Breast epithelium (tissue), 4 donors: ENCODE measurements at regions not wholly inside any gene's neighbourhood (a gene's known extent, or its start where the extent isn't known, plus 50 kb on each side); places are given as distances from the start of the nearest gene placed in this dataset.

Experiments used
- DNase-seq, 2 donors: peaks; one replicate each; pipeline ENCODE4 v3.0.0-alpha.2; 2019; ENCODE audit warnings: low spot score in 2 of 2
- H3K27ac ChIP-seq, 2 donors: fragments of 200-600 bp; sonication (generic) in 1 of 2; one replicate each; pipeline ENCODE4 v1.5.1; 2016 to 2019; ENCODE audit warnings: mild to moderate bottlenecking in 1 of 2
- H3K27me3 ChIP-seq, 2 donors: fragments of 200-600 bp; sonication (generic) in 1 of 2; one replicate each; pipeline versions ENCODE4 v1.5.1 to v1.6.0; 2017 to 2019; ENCODE audit warnings: control low read depth in 1 of 2, mild to moderate bottlenecking in 1 of 2
- H3K36me3 ChIP-seq: fragments of 200-600 bp; one replicate; pipeline ENCODE4 v1.5.1; 2019
- H3K4me1 ChIP-seq, 2 donors: fragments of 200-600 bp; sonication (generic); one replicate each; pipeline ENCODE4 v1.5.1; 2016 to 2019; ENCODE audit warnings: control low read depth in 1 of 2
- H3K4me3 ChIP-seq, 3 donors: fragments of 200-600 bp; sonication (generic); 1 replicate in 2 of 3; 2 replicates in 1 of 3; pipeline ENCODE4 v1.5.1; 2016 to 2019; ENCODE audit warnings: mild to moderate bottlenecking in 3 of 3, moderate library complexity in 2 of 3
- H3K9me3 ChIP-seq, 2 donors: fragments of 200-600 bp; sonication (generic) in 1 of 2; one replicate each; pipeline ENCODE4 v1.5.1; 2016 to 2019; ENCODE audit warnings: control low read depth in 1 of 2
- CTCF ChIP-seq, 3 donors: fragments of 450-650 bp; IDR thresholded peaks; one replicate each; pipeline ENCODE4 v1.5.1; 2016 to 2017; ENCODE audit warnings: antibody characterized with exemption in 3 of 3, mild to moderate bottlenecking in 3 of 3, moderate library complexity in 3 of 3
- POLR2A ChIP-seq: fragments of 450-650 bp; IDR thresholded peaks from one replicate; pipeline ENCODE4 v1.6.1; 2016; ENCODE audit warnings: antibody characterized with exemption, mild to moderate bottlenecking, moderate library complexity
- POLR2AphosphoS5 ChIP-seq, 3 donors: sonication (generic); formaldehyde crosslinking; IDR thresholded peaks; one replicate each; pipeline ENCODE4 v1.6.1; 2017; ENCODE audit warnings: antibody characterized with exemption in 3 of 3
- intact Hi-C: fragments of 100-400 bp; cut with DNase I; formaldehyde crosslinking; loops from one replicate; pipeline ENCODE4 v1.15.1; 2023; ENCODE audit warnings: low total_unique reads

DNA sequence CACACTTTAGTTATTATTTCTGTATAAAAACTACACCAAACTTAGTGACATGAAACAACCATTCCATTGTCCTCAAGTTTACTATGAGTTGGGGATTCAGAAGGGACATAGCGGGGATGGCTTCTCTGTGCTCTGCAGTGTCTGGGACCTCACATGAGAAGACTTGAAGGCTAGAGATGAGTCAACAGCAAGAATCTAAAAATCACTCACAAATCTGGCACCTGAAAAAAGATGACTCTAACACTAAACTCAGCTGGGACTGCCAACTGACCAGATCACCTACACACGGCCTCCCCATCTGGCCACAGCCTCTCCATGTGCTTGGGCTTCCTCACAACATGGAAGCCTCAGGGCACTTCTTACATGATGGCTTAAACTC is 63.0 kb upstream of the EYA2 start:
- no peaks in the 10 kb centered on the region for H3K9me3 ChIP-seq
- no peak overlapping the region for H3K4me3 ChIP-seq
- no peaks in the 10 kb centered on the region for H3K4me1 ChIP-seq
- no peak for DNase-seq
- intact Hi-C loops = no loop called here
- H3K27me3 ChIP-seq = no peaks in the 10 kb centered on the region
- H3K27ac ChIP-seq = no peak overlapping the region
- H3K36me3 ChIP-seq = no peaks in the 10 kb centered on the region
- TF ChIP-seq POLR2AphosphoS5 (IDR thresholded peaks at IDR 0.05) = no peak
- TF ChIP-seq POLR2A = no peak
- TF ChIP-seq CTCF (IDR thresholded peaks at IDR 0.05) = no peak

- Histone ChIP-seq H3K4me3 (no peak overlapping the region), H3K9me3 (no peaks in the 10 kb centered on the region), H3K27me3 (no peaks in the 10 kb centered on the region), H3K27ac (no peak overlapping the region), H3K4me1 (no peaks in the 10 kb centered on the region), H3K36me3 (no peaks in the 10 kb centered on the region)
- DNase-seq = no peak
- no peak for TF ChIP-seq CTCF (IDR thresholded peaks at IDR 0.05)
- no peak for TF ChIP-seq POLR2AphosphoS5 (IDR thresholded peaks at IDR 0.05)
- TF ChIP-seq POLR2A = no peak
- intact Hi-C loops = no loop called here
These were observed 62.1 kb upstream of the EYA2 start for GRCh38 chr20:46832555-46832954.

DNA sequence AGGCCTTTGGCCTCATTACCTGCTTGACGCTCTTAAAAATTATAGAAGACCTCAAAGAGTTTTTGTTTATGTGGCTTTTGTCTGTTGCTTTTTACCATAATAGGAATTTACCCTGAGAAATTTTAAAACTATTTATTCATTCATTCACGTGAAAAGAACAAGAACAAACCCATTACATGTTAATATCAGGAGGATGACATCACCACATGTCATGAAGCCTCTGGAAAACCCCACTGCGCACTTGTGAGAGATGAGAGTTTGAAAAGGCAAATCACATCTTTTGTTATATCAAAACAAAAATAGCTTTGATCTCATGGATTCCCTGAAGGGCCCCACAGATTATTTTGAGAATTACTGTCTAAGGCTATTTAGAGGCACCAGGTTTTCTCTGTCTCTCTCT is 61.3 kb upstream of the EYA2 start:
- DNase-seq = no peak
- Histone ChIP-seq H3K27me3 (no peaks in the 10 kb centered on the region), H3K27ac (no peak overlapping the region), H3K36me3 (no peaks in the 10 kb centered on the region), H3K4me1 (no peaks in the 10 kb centered on the region), H3K9me3 (no peaks in the 10 kb centered on the region), H3K4me3 (no peak overlapping the region)
- intact Hi-C loops = no loop called here
- TF ChIP-seq POLR2AphosphoS5 (IDR thresholded peaks at IDR 0.05) = no peak
- no peak for TF ChIP-seq CTCF (IDR thresholded peaks at IDR 0.05)
- no peak for TF ChIP-seq POLR2A

- intact Hi-C loops = no loop called here
These were observed 59.2 kb upstream of the EYA2 start for GRCh38 chr20:46835418-46835817.

GRCh38 chr20:46837083-46837482 is 57.6 kb upstream of the EYA2 start:
- Histone ChIP-seq H3K9me3 (no peaks in the 10 kb centered on the region), H3K36me3 (no peaks in the 10 kb centered on the region), H3K27me3 (no peaks in the 10 kb centered on the region), H3K4me1 (no peaks in the 10 kb centered on the region), H3K27ac (no peak overlapping the region), H3K4me3 (no peak overlapping the region)
- DNase-seq = no peak
- TF ChIP-seq POLR2AphosphoS5 (IDR thresholded peaks at IDR 0.05) = no peak
- no peak for TF ChIP-seq POLR2A
- TF ChIP-seq CTCF (IDR thresholded peaks at IDR 0.05) = no peak
- intact Hi-C loops = no loop called here

More at GRCh38 chr20:46835418-46835817, 59.2 kb upstream of the EYA2 start:
- no peak for DNase-seq
- H3K27me3 ChIP-seq = no peaks in the 10 kb centered on the region
- TF ChIP-seq CTCF (IDR thresholded peaks at IDR 0.05) = no peak
- no peak overlapping the region for H3K4me3 ChIP-seq
- no peaks in the 10 kb centered on the region for H3K4me1 ChIP-seq
- no peak overlapping the region for H3K27ac ChIP-seq
- H3K36me3 ChIP-seq = no peaks in the 10 kb centered on the region
- no peaks in the 10 kb centered on the region for H3K9me3 ChIP-seq
